DOHH2 (cell line): ENCODE measurements at regions not wholly inside any gene's neighbourhood (a gene's known extent, or its start where the extent isn't known, plus 50 kb on each side); places are given as distances from the start of the nearest gene placed in this dataset.
"Not testable (repeated sequence)": the region's sequence is repeated elsewhere in the genome, so short reads cannot be mapped to it uniquely, and the experiment has no call there.

ENCODE experiments used
- H3F3A ChIP-seq: fragments of 200-600 bp; sonication (generic), shearing (Covaris generic); 2 replicates; pipeline ENCODE4 v1.6.0; 2016; ENCODE audit warnings: antibody characterized with exemption, mild to moderate bottlenecking; ENCODE audit not compliant: control insufficient read depth, insufficient read depth
- H3K27ac ChIP-seq: fragments of 200-600 bp; sonication (generic); 2 replicates; pipeline ENCODE4 v1.5.1; 2014; ENCODE audit warnings: low read depth, mild to moderate bottlenecking, low read length, moderate library complexity
- H3K27me3 ChIP-seq: fragments of 200-600 bp; sonication (generic); 2 replicates; pipeline ENCODE4 v1.6.1; 2014; ENCODE audit warnings: mild to moderate bottlenecking, low read length, mixed read lengths; ENCODE audit not compliant: control insufficient read depth
- H3K36me3 ChIP-seq: fragments of 200-600 bp; sonication (generic); 2 replicates; pipeline ENCODE4 v1.6.1; 2014; ENCODE audit warnings: mild to moderate bottlenecking, low read length, moderate library complexity, mixed read lengths; ENCODE audit not compliant: control insufficient read depth
- H3K4me1 ChIP-seq: fragments of 200-600 bp; sonication (generic); 2 replicates; pipeline ENCODE4 v1.6.1; 2014; ENCODE audit warnings: mild to moderate bottlenecking, low read length, mixed read lengths; ENCODE audit not compliant: control insufficient read depth
- H3K4me2 ChIP-seq: fragments of 200-600 bp; sonication (generic); 2 replicates; pipeline ENCODE4 v1.6.0; 2014; ENCODE audit warnings: mild to moderate bottlenecking, low read length, moderate library complexity
- H3K4me3 ChIP-seq: fragments of 200-600 bp; sonication (generic); 2 replicates; pipeline ENCODE4 v1.5.1; 2014; ENCODE audit warnings: mild to moderate bottlenecking, low read length, mixed read lengths
- H3K79me2 ChIP-seq: fragments of 200-600 bp; sonication (generic); 2 replicates; pipeline ENCODE4 v1.6.1; 2014; ENCODE audit warnings: mild to moderate bottlenecking, low read length, mixed read lengths; ENCODE audit not compliant: control insufficient read depth
- H3K9me2 ChIP-seq: fragments of 200-600 bp; sonication (generic); replicated peaks from 2 replicates; pipeline ENCODE4 v1.6.1; 2014; ENCODE audit warnings: mild to moderate bottlenecking, low read length, mixed read lengths; ENCODE audit not compliant: control insufficient read depth
- H3K9me3 ChIP-seq: fragments of 200-600 bp; sonication (generic); 2 replicates; pipeline ENCODE4 v1.6.1; 2014; ENCODE audit warnings: antibody characterized with exemption, low read length, mixed read lengths; ENCODE audit not compliant: control insufficient read depth, insufficient read depth
- H4K20me1 ChIP-seq: fragments of 200-600 bp; sonication (generic); 2 replicates; pipeline ENCODE4 v1.6.0; 2014; ENCODE audit warnings: low read depth, mild to moderate bottlenecking, antibody characterized with exemption, low read length, moderate library complexity; ENCODE audit not compliant: control insufficient read depth, insufficient read depth
- CTCF ChIP-seq: fragments of 200-600 bp; sonication (generic); IDR thresholded peaks from one replicate; pipeline ENCODE4 v1.5.1; 2014; ENCODE audit warnings: antibody characterized with exemption, mild to moderate bottlenecking, low read depth, low read length; ENCODE audit not compliant: poor library complexity, severe bottlenecking
- EZH2phosphoT487 ChIP-seq: fragments of 200-600 bp; sonication (generic); IDR thresholded peaks from 2 replicates; pipeline ENCODE4 v1.6.1; 2017; ENCODE audit warnings: borderline replicate concordance, mild to moderate bottlenecking, antibody characterized with exemption, low read length, moderate library complexity, mixed read lengths

- TF ChIP-seq CTCF (no peak), EZH2phosphoT487 (no peak)
- Histone ChIP-seq H3K9me3 (no peaks in the 10 kb centered on the region), H3K79me2 (no peaks in the 10 kb centered on the region)
Observed at GRCh38 chr3:110519071-110519470, 552.5 kb upstream of the NECTIN3 start.

GRCh38 chr3:110521019-110521418 lies 550.6 kb upstream of the NECTIN3 start:
- Histone ChIP-seq H3F3A (no peaks in the 10 kb centered on the region), H4K20me1 (no peaks in the 10 kb centered on the region), H3K4me2 (no peak overlapping the region), H3K4me3 (no peak overlapping the region), H3K9me2 (no peaks in the 10 kb centered on the region; the same call in 1 of the 2 replicates), H3K9me3 (no peaks in the 10 kb centered on the region), H3K79me2 (no peaks in the 10 kb centered on the region), H3K36me3 (no peaks in the 10 kb centered on the region), H3K27ac (no peak overlapping the region), H3K4me1 (no peaks in the 10 kb centered on the region), H3K27me3 (no peaks in the 10 kb centered on the region)
- TF ChIP-seq CTCF (no peak), EZH2phosphoT487 (no peak)

More at GRCh38 chr3:110519071-110519470, 552.5 kb upstream of the NECTIN3 start:
- H3F3A ChIP-seq, result no peaks in the 10 kb centered on the region
- no peak overlapping the region for H3K27ac ChIP-seq
- H3K4me2 ChIP-seq, result no peak overlapping the region
- no peaks in the 10 kb centered on the region; the same call in 1 of the 2 replicates for H3K9me2 ChIP-seq
- H3K4me3 ChIP-seq, result no peak overlapping the region
- H4K20me1 ChIP-seq, result no peaks in the 10 kb centered on the region
- H3K27me3 ChIP-seq, result no peaks in the 10 kb centered on the region
- no peaks in the 10 kb centered on the region for H3K4me1 ChIP-seq
- no peaks in the 10 kb centered on the region for H3K36me3 ChIP-seq

GRCh38 chr3:110525558-110526064 lies 546.0 kb upstream of the NECTIN3 start:
- not testable (repeated sequence) for H3K4me3 ChIP-seq, H3K4me1 ChIP-seq, H3K4me2 ChIP-seq, H3K79me2 ChIP-seq, H3K27me3 ChIP-seq, H3K27ac ChIP-seq, H3F3A ChIP-seq, H3K9me2 ChIP-seq, H4K20me1 ChIP-seq, H3K9me3 ChIP-seq, H3K36me3 ChIP-seq

- Histone ChIP-seq H4K20me1 (no peaks in the 10 kb centered on the region), H3K4me1 (no peaks in the 10 kb centered on the region), H3K27ac (no peak overlapping the region), H3K4me2 (no peak overlapping the region), H3K79me2 (no peaks in the 10 kb centered on the region), H3K9me2 (no peaks in the 10 kb centered on the region), H3F3A (no peaks in the 10 kb centered on the region), H3K4me3 (no peak overlapping the region), H3K27me3 (no peaks in the 10 kb centered on the region), H3K36me3 (no peaks in the 10 kb centered on the region), H3K9me3 (no peaks in the 10 kb centered on the region)
- TF ChIP-seq CTCF (no peak), EZH2phosphoT487 (no peak)
Observed at GRCh38 chr3:110526777-110527727, 544.6 kb upstream of the NECTIN3 start.
